NCI-H748 (cell line): ENCODE measurements at regions not wholly inside any gene's neighbourhood (a gene's known extent, or its start where the extent isn't known, plus 50 kb on each side); places are given as distances from the start of the nearest gene placed in this dataset.

Source experiments
- DNase-seq: peaks from one replicate; lab custom pipeline; 2025; ENCODE audit not compliant: unreplicated experiment; lab: John Stamatoyannopoulos, UW

GRCh38 chr1:25105836-25106235 lies 126.5 kb downstream of the SYF2 start:
- DNase-seq = no peak

- DNase-seq = no peak
Measured at GRCh38 chr1:25104932-25105561, 127.3 kb downstream of the SYF2 start.

GRCh38 chr1:25103164-25103795 lies 129.0 kb downstream of the SYF2 start:
- no peak for DNase-seq

- no peak for DNase-seq
Measured at GRCh38 chr1:25100151-25100833, 132.0 kb downstream of the SYF2 start.

GRCh38 chr1:25099343-25099951 lies 132.9 kb downstream of the SYF2 start:
- peak; percentile 56 for DNase-seq

GRCh38 chr1:25098717-25099116 lies 133.6 kb downstream of the SYF2 start:
- no peak for DNase-seq

GRCh38 chr1:25096307-25097150 lies 135.8 kb downstream of the SYF2 start:
- DNase-seq = no peak

GRCh38 chr1:25095635-25096200 lies 136.6 kb downstream of the SYF2 start:
- DNase-seq = no peak

- no peak for DNase-seq
Measured at GRCh38 chr1:25094995-25095394, 137.3 kb downstream of the SYF2 start.

GRCh38 chr1:25094229-25094628 lies 138.1 kb downstream of the SYF2 start:
- DNase-seq = no peak

- no peak for DNase-seq
Measured at GRCh38 chr1:25091658-25092057, 140.6 kb downstream of the SYF2 start.

- DNase-seq = no peak
Measured at GRCh38 chr1:25090707-25091422, 141.4 kb downstream of the SYF2 start.

- DNase-seq = no peak
Measured at GRCh38 chr1:25089772-25090171, 142.5 kb downstream of the SYF2 start.

GRCh38 chr1:25088946-25089345 lies 143.4 kb downstream of the SYF2 start:
- DNase-seq = no peak

GRCh38 chr1:25088180-25088701 lies 144.1 kb downstream of the SYF2 start:
- no peak for DNase-seq

GRCh38 chr1:25086518-25087079 lies 145.7 kb downstream of the SYF2 start:
- DNase-seq = no peak

- DNase-seq = no peak
Measured at GRCh38 chr1:25084407-25084806, 147.9 kb downstream of the SYF2 start.

- no peak for DNase-seq
Measured at GRCh38 chr1:25083481-25084345, 148.6 kb downstream of the SYF2 start.

- DNase-seq = no peak
Measured at GRCh38 chr1:25082995-25083394, 149.3 kb downstream of the SYF2 start.
